ENCODE measurements at regions not wholly inside any gene's neighbourhood (a gene's known extent, or its start where the extent isn't known, plus 50 kb on each side); places are given as distances from the start of the nearest gene placed in this dataset.

GRCh38 chr2:160700021-160700814 lies 206.6 kb upstream of the RBMS1 start:
- ATAC-seq (no peak), DNase-seq (ENCODE audit: low spot score) (no peak)
- intact Hi-C loops (cut with DNase I) = no loop called here

DNA sequence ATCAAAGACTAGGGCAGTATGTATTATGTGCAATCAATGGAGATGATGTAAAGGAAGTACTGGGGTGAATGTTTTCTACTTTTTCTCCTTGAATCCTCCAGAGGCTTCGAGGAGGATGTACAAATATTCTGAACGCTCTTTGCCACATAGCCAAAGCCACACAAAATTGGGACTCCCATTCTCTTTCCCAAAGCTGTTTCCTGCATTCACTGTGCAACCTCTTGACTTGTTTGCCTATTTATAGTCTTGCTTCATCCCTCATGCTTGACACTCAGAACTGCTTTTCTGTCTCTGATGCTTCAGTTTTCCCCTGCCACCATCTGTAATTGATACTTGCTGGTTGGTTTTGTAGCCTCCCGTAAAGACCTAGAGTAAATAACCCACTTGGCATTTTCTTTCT lies 208.2 kb upstream of the RBMS1 start:
- DNase-seq (ENCODE audit: low spot score) (no peak), ATAC-seq (no peak)
- intact Hi-C loops (cut with DNase I) = no loop called here

DNA sequence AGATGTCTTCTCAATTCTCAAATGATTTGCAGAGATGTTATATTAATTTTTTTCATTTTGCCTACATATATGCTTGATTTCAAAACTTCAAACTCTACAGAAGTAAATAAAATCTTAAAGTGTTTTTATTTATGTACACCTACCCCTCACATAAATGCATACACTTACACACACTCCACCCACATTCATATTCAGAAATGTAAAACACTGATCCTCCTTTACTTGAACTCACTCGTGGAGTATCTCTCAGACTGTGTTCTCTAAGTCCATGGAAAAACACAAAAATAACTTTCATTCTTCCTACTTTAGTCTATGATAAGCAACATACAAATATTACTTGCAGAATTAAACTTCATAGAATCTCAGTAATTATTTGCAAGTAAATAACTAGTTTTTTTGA lies 209.1 kb upstream of the RBMS1 start:
- no peak for DNase-seq (ENCODE audit: low spot score)
- intact Hi-C loops (cut with DNase I) = no loop called here

DNA sequence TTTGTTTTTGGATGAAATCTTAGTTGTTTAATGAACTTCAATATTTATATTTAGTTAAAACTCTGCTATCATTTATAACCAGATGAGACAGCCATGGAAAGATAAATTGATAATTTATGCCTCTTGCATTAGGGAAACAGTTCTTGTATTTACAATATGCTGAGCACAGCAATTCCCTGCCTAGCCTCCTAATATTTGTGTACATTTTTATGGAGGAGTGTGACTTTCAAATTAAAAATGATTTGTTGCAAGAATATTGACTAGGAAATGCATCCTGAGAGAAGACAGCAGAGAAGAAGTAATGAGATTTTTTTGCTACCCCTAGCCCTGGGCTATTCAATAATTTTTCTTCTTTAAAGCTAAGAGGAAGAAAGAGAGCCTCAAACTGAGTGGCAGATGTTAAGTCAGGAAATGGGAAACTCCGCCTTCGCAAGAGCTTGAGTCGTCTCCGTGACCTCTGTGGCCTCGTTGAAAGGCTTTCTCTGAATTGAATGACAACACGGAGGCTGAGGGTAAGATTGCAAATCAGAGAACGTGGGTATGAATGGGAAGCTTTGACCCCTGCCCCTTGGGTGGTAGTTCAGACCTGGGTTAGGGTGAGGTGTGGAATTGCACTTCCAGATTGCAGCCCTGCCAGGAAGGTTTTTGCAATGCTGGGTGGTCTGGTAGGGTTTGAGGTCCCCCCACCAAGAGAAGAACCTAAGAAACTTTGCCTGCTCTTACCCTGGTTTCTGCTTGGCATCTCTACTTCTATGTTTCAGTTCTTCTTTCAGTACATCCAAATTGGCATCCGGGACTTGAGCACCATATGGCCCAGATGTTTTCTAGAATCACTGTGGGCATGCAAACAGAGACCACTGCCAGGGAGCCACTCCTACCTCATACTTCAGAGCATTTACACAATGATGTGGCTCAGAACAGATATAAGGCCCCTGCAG lies 210.3 kb upstream of the RBMS1 start:
- DNase-seq (ENCODE audit: low spot score) (no peak), ATAC-seq (peak; percentile 45)
- intact Hi-C loops (cut with DNase I) = no loop called here

More for the DNA sequence above, 209.1 kb upstream of the RBMS1 start:
- ATAC-seq = no peak

GRCh38 chr2:160715428-160715827 lies 221.8 kb upstream of the RBMS1 start:
- intact Hi-C loops (cut with DNase I) = no loop called here
- ATAC-seq (no peak), DNase-seq (ENCODE audit: low spot score) (no peak)

GRCh38 chr2:160719116-160719515 lies 225.5 kb upstream of the RBMS1 start:
- intact Hi-C loops (cut with DNase I) = no loop called here
- no peak for DNase-seq (ENCODE audit: low spot score)
- no peak for ATAC-seq

DNA sequence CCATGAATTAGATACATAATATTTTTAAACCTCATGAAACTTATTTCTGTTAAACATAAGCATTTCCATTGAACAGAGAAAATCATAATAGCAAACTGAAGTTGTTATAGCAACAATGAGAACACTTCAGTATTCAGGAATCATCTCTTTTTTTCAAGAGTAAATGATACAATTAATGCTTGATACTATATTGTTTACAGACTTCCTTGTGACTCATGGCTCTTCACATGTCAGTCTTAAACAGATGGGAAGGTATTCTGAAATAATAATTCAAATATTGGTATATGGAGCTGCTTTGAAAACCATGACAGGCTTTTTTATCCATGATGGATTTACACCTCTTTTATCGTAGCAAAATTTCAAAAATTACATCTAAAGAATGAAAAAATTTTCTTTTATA lies 226.5 kb upstream of the RBMS1 start:
- ATAC-seq (no peak), DNase-seq (ENCODE audit: low spot score) (no peak)
- intact Hi-C loops (cut with DNase I) = no loop called here

- no peak for DNase-seq (ENCODE audit: low spot score)
- peak; percentile 44 for ATAC-seq
- intact Hi-C loops (cut with DNase I) = no loop called here
These were observed 227.8 kb upstream of the RBMS1 start for GRCh38 chr2:160721089-160722040.

GRCh38 chr2:160726046-160726445 lies 232.4 kb upstream of the RBMS1 start:
- DNase-seq (ENCODE audit: low spot score) (no peak), ATAC-seq (no peak)
- intact Hi-C loops (cut with DNase I) = no loop called here

DNA sequence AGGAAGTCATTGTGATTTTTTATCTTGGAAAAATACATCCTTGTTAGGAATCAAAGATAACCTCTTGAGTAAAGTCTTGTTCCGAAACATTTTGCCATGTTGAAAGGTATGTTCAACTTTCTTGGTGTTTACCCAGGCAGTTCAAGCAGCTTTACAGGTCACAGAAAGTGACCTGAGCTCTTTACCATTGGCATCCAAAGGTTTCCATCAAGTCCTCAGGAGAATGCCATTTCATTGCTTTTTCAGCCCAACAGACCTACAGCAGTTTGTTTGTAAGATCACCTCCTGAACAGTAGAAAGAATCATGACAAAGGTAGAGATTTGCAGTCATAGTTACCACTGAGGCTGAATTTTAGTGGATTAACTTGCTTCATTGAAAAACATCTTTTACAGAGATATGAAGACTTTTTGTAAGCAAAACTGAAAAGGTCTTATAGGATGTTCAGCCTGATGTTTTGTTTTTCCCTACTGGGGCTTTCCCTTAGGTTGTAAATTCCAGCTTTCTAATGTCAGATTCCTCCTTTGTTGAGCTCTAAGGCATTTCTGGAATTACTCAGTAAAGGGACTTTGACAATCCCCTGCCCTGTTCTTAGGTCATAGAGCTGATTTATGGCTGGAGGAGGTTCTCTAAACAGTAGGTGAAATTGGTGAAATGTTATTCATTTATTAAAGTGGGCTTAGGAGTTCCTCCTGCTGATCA lies 236.8 kb upstream of the RBMS1 start:
- ATAC-seq = no peak
- intact Hi-C loops (cut with DNase I) = no loop called here
- no peak for DNase-seq (ENCODE audit: low spot score)

DNA sequence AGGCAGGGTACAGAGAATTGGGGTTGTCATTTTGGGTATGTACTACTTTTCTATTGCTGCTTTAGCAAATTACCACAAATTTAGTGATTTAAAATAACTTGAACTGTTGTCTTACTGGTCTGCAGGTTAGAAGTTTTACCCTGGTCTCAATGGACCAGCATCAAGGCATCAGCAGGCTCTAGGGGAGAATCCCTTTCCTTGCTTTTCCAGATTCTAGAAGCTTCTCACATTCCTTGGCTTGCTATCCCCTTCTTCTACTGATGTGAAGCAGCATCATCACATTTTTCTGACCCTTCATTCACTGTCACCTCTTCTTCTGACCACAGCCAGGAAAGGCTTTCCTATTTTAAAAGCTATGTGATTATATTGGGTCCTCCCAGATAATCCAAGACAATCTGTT lies 237.8 kb upstream of the RBMS1 start:
- no peak for DNase-seq (ENCODE audit: low spot score)

DNA sequence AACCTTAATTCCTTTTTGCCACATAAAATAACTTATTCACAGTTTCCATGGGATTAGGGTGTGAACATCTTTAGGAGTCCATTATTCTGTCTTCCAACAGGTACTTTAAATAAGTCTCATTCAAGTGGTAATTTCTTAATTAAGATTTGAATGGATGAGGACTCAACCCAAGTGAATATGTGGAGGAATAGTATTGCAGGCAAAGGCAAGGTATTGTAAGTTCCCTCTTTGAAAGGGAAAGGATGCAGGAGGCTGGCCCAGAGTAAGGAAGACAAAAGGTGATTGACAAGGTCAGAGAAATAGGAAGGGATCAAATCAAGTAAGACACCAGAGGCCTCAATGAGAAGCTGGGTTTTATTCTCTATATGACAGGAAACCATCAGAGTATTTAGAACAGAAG lies 238.2 kb upstream of the RBMS1 start:
- ATAC-seq (no peak), DNase-seq (ENCODE audit: low spot score) (no peak)
- intact Hi-C loops (cut with DNase I) = no loop called here

More for the DNA sequence above, 237.8 kb upstream of the RBMS1 start:
- intact Hi-C loops (cut with DNase I) = no loop called here
- no peak for ATAC-seq

DNA sequence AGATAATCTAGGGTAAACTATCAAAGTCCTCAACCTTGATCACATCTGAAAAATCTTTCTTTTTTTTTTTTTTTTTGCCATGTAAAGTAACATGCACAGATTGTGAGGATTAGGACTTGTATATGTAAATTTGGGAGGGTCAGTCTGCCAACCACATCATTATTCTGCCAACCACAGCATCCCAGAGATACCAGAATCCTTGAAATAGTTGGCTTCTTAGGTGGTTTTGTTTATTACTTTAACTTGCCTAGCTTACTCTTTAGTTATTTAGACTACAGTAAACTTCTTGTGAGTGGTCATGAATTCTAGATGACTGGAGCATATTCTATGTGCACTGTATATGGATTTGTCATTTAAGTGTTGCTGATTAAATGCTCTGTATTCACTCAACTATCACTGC lies 242.1 kb upstream of the RBMS1 start:
- DNase-seq (ENCODE audit: low spot score) = no peak
- intact Hi-C loops (cut with DNase I) = no loop called here

DNA sequence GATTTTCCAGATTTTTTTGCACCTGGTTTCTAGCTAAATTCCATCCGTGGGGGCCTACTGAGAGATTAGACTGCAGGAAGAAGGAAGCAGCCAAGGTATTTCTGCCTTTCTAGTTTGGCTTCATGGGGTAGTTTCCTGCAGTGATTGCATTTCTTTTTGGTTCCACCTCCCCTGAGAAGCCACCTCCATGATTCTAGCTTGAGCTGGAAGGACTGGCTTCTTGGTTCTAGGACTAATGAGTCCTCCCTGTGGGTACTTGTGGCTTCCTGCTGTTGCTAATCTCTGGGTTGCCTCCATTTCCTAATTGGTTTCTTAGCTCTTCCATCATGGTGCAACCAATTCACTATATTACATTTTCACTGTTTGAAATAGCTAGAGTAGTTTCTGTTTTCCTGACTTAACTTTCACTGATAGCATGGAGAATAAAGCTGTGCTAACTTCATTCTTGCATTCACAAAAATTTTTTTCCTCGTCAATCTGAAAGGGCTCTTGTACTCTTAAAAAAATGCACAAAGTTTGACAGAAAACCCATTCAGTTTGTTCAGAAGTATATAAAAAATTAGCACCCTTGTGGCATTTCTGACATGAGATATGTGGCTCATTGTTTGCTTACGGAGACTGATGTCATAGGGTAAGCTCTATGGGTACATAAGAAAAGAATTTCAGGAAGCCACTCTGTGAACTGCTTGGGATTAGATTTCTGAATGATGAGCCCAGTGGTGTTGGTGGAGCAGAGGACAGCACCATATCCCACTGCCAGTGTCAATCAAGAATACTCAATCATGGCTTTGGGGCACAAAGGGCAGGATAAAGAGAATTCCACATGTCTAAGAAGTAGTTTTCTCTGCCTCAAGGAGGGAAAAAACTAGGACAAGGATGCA lies 242.8 kb upstream of the RBMS1 start:
- ATAC-seq (no peak), DNase-seq (ENCODE audit: low spot score) (no peak)
- intact Hi-C loops (cut with DNase I) = no loop called here

More for the DNA sequence above, 242.1 kb upstream of the RBMS1 start:
- ATAC-seq = no peak

GRCh38 chr2:160737247-160737646 lies 243.6 kb upstream of the RBMS1 start:
- intact Hi-C loops (cut with DNase I) = no loop called here
- no peak for DNase-seq (ENCODE audit: low spot score)
- no peak for ATAC-seq

- ATAC-seq = no peak
These were observed 247.7 kb upstream of the RBMS1 start for GRCh38 chr2:160741271-160741670.

DNA sequence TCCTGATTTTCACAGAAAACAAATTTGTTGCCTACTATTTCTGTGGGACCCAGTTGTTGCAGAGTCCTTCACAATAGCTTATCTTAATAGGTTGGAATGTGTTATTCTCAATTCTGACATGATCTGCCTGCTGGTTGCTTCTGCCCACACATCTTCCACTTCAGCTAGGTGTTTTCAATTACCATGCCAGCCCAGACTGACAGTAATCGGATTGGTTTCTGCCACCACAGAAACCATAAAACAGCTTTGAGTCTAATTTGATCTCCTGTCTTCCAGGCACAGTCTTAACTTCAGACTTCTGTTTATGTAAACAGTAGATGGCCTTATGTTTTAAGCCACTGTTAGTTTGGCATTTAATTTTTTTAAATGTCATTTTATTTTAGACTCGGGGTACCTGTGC lies 248.2 kb upstream of the RBMS1 start:
- intact Hi-C loops (cut with DNase I) = no loop called here
- no peak for ATAC-seq
- DNase-seq (ENCODE audit: low spot score) = no peak

More at GRCh38 chr2:160741271-160741670, 247.7 kb upstream of the RBMS1 start:
- intact Hi-C loops (cut with DNase I) = no loop called here
- DNase-seq (ENCODE audit: low spot score) = no peak

GRCh38 chr2:160742667-160743066 lies 249.1 kb upstream of the RBMS1 start:
- DNase-seq (ENCODE audit: low spot score) = no peak
- no peak for ATAC-seq
- intact Hi-C loops (cut with DNase I) = no loop called here
